ENCODE measurements at regions not wholly inside any gene's neighbourhood (a gene's known extent, or its start where the extent isn't known, plus 50 kb on each side); places are given as distances from the start of the nearest gene placed in this dataset.

DNA sequence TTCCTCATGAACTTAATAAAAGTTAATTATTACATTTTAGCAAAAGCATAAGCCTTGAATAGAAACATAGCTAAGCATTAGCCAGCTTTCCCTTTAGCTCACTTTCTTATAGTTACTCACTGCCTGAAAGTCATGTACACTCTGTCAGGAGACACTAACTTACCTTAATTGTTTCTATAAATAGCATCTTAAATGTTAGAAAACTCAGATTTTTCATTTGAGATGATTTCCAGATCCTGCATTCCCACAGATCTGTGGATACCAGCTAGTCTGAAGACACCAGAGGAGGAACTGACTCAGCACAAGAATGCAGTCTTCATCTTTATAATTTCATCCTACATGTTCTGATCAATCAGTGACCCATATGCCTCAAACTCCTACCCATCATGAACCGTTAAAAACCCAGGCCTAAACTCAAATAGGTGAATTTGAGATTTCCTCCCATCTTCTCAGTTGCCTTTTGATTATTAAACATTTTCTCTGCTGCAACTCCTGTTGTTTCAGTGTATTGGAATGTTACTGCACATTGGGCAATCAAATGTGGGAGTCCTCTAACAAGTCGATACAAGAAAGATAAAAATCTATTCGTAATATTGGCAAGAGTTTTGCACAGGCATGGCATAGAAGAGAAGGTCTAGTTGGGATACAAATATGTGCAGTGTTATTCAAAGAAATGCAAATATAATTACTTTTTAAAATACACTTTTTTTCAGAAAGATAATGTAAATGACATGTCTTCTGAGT is 857.4 kb upstream of the CDH2 start:
- DNase-seq (ENCODE audit: low spot score): no peak
- 89% methylated on average over 3 of the region's 3 CpGs for WGBS (ENCODE audit: low lambda C conversion rate, missing lambda C conversion rate)
- no peaks in the 10 kb centered on the region for H3K9me3 ChIP-seq (ENCODE audit: low read depth)
- no peaks in the 10 kb centered on the region for H3K9me2 ChIP-seq (replicated peaks; ENCODE audit: insufficient read depth)
- no peaks in the 10 kb centered on the region for H3K4me1 ChIP-seq (ENCODE audit: insufficient read depth)
- H4K20me1 ChIP-seq (ENCODE audit: insufficient read depth, poor library complexity, severe bottlenecking): no peaks in the 10 kb centered on the region
- no peaks in the 10 kb centered on the region for H3K27me3 ChIP-seq
- no peak overlapping the region for H3K27ac ChIP-seq
- no peaks in the 10 kb centered on the region for H3K79me2 ChIP-seq
- no peak overlapping the region for H3K4me2 ChIP-seq
- no peaks in the 10 kb centered on the region for H3K36me3 ChIP-seq (replicated peaks; ENCODE audit: insufficient read depth, low read depth)
- no peak overlapping the region for H2AFZ ChIP-seq
- no peak overlapping the region for H3K4me3 ChIP-seq
- TF ChIP-seq, protein P1, sequence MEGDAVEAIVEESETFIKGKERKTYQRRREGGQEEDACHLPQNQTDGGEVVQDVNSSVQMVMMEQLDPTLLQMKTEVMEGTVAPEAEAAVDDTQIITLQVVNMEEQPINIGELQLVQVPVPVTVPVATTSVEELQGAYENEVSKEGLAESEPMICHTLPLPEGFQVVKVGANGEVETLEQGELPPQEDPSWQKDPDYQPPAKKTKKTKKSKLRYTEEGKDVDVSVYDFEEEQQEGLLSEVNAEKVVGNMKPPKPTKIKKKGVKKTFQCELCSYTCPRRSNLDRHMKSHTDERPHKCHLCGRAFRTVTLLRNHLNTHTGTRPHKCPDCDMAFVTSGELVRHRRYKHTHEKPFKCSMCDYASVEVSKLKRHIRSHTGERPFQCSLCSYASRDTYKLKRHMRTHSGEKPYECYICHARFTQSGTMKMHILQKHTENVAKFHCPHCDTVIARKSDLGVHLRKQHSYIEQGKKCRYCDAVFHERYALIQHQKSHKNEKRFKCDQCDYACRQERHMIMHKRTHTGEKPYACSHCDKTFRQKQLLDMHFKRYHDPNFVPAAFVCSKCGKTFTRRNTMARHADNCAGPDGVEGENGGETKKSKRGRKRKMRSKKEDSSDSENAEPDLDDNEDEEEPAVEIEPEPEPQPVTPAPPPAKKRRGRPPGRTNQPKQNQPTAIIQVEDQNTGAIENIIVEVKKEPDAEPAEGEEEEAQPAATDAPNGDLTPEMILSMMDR (IDR thresholded peaks at IDR 0.05; ENCODE audit: poor library complexity): no peak
- TF ChIP-seq EZH2phosphoT487 (IDR thresholded peaks at IDR 0.05; ENCODE audit: low read depth, severe bottlenecking, unreplicated experiment) (no peak), EZH2 (IDR thresholded peaks at IDR 0.05; ENCODE audit: borderline replicate concordance) (no peak)

DNA sequence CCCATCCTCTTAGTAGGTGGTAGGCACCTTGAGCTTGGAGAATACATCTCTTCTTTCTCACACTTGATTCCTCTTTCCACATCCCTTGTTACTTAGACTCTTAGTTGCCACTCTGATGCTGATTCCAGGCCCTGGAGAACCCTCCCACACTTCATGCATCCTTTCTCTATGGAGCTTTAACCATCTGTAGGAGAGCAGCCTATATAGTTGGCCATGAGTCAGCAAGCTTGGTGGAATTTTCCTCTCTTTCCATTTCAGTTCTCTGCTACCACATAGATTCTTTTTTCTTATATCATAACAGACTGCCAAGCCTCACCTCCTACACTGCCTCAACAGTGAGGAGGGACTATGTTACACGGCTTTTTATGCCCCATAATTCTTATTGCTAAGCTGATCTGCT is 851.6 kb upstream of the CDH2 start:
- no peak overlapping the region for H3K27ac ChIP-seq
- no peaks in the 10 kb centered on the region for H3K79me2 ChIP-seq
- H3K9me2 ChIP-seq (replicated peaks; ENCODE audit: insufficient read depth): no peaks in the 10 kb centered on the region
- H4K20me1 ChIP-seq (ENCODE audit: insufficient read depth, poor library complexity, severe bottlenecking): no peaks in the 10 kb centered on the region
- no peak overlapping the region for H3K4me3 ChIP-seq
- WGBS (ENCODE audit: low lambda C conversion rate, missing lambda C conversion rate): 81% methylated on average over 1 of the region's 1 CpG
- no peaks in the 10 kb centered on the region for H3K9me3 ChIP-seq (ENCODE audit: low read depth)
- H2AFZ ChIP-seq: no peak overlapping the region
- no peaks in the 10 kb centered on the region for H3K36me3 ChIP-seq (replicated peaks; ENCODE audit: insufficient read depth, low read depth)
- DNase-seq (ENCODE audit: low spot score): no peak
- H3K4me2 ChIP-seq: no peak overlapping the region
- no peak for TF ChIP-seq EZH2phosphoT487 (IDR thresholded peaks at IDR 0.05; ENCODE audit: low read depth, severe bottlenecking, unreplicated experiment)
- TF ChIP-seq, protein P1 (IDR thresholded peaks at IDR 0.05; ENCODE audit: poor library complexity): no peak
- no peak for TF ChIP-seq EZH2 (IDR thresholded peaks at IDR 0.05; ENCODE audit: borderline replicate concordance)
- H3K27me3 ChIP-seq: no peaks in the 10 kb centered on the region
- no peaks in the 10 kb centered on the region for H3K4me1 ChIP-seq (ENCODE audit: insufficient read depth)

DNA sequence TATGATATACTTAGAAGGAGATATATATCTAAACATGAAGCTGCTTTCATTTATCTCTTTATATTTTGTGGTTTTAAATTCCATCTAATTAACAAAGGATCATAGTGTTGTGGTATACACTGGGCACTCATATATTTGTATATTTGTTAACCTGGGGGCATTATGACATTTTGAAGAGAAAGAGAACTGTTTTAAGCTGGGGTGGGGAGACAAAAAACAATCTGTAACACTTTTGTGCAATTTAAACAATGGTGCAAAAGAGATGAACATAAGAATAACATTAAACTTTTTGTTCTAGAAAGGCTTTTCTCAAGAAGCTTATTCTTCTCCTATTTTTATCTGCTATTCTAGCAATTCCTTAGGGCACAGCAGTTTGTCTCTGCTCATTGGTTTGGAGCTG is 842.0 kb upstream of the CDH2 start:
- Histone ChIP-seq H3K36me3 (replicated peaks; ENCODE audit: insufficient read depth, low read depth) (no peaks in the 10 kb centered on the region), H4K20me1 (ENCODE audit: insufficient read depth, poor library complexity, severe bottlenecking) (no peaks in the 10 kb centered on the region), H3K9me3 (ENCODE audit: low read depth) (no peaks in the 10 kb centered on the region), H2AFZ (no peak overlapping the region), H3K4me2 (no peak overlapping the region), H3K9me2 (replicated peaks; ENCODE audit: insufficient read depth) (no peaks in the 10 kb centered on the region), H3K79me2 (no peaks in the 10 kb centered on the region), H3K27me3 (no peaks in the 10 kb centered on the region), H3K27ac (no peak overlapping the region), H3K4me3 (no peak overlapping the region), H3K4me1 (ENCODE audit: insufficient read depth) (no peaks in the 10 kb centered on the region)
- no peak for DNase-seq (ENCODE audit: low spot score)
- TF ChIP-seq EZH2phosphoT487 (IDR thresholded peaks at IDR 0.05; ENCODE audit: low read depth, severe bottlenecking, unreplicated experiment) (no peak), EZH2 (IDR thresholded peaks at IDR 0.05; ENCODE audit: borderline replicate concordance) (no peak)
- TF ChIP-seq, protein P1 (IDR thresholded peaks at IDR 0.05; ENCODE audit: poor library complexity): no peak

Measured in hepatocyte (in vitro differentiated cells).